WTC11 (cell line): ENCODE measurements at regions not wholly inside any gene's neighbourhood (a gene's known extent, or its start where the extent isn't known, plus 50 kb on each side); places are given as distances from the start of the nearest gene placed in this dataset.

Experiments
- ATAC-seq: fragments of 200-7000 bp; cut with Tn5 transposase; 2 replicates; pipeline ENCODE4 v1.10.0; 2021; ENCODE audit warnings: mild to moderate bottlenecking, moderate library complexity
- CTCF ChIA-PET: fragments of 300-600 bp; sonication (Branson Sonifier 250); formaldehyde crosslinking; loops from one replicate; lab custom pipeline; 2021; ENCODE audit warnings: antibody characterized with exemption; lab: Charles Lee
- POLR2A ChIA-PET: fragments of 350-600 bp; sonication (Branson Sonifier 250); formaldehyde crosslinking; loops from one replicate; lab custom pipeline; 2021; ENCODE audit warnings: antibody characterized with exemption; lab: Charles Lee
- DNase-seq: peaks from one replicate; pipeline ENCODE4 v3.0.0; 2021; ENCODE audit warnings: low spot score
- H3K27ac Mint-ChIP-seq: 2 replicates; pipeline ENCODE4 v1.8.0; 2021; ENCODE audit warnings: mixed read lengths
- H3K27me3 Mint-ChIP-seq: 2 replicates; pipeline ENCODE4 v1.8.0; 2021; ENCODE audit warnings: low read depth, mild to moderate bottlenecking, moderate library complexity, mixed read lengths
- H3K36me3 Mint-ChIP-seq: 2 replicates; pipeline ENCODE4 v1.8.0; 2021; ENCODE audit warnings: mixed read lengths
- H3K4me1 Mint-ChIP-seq: 2 replicates; pipeline ENCODE4 v1.8.0; 2022; ENCODE audit warnings: mixed read lengths
- H3K4me3 Mint-ChIP-seq: 2 replicates; pipeline ENCODE4 v1.8.0; 2021; ENCODE audit warnings: mild to moderate bottlenecking, moderate library complexity, mixed read lengths
- H3K9me3 Mint-ChIP-seq: 2 replicates; pipeline ENCODE4 v1.8.0; 2021; ENCODE audit warnings: mixed read lengths
- AR ChIP-seq: fragments of 250-450 bp; sonication (Bioruptor Pico); IDR thresholded peaks from 2 replicates; pipeline ENCODE4 v1.9.0; 2021; ENCODE audit warnings: mild to moderate bottlenecking
- ATF1 ChIP-seq: sonication (generic); formaldehyde crosslinking; IDR thresholded peaks from 2 replicates; pipeline ENCODE4 v1.8.1; 2023; ENCODE audit warnings: mild to moderate bottlenecking, moderate library complexity, missing genetic modification reagents
- CBFB ChIP-seq: sonication (generic); formaldehyde crosslinking; IDR thresholded peaks from 2 replicates; pipeline ENCODE4 v1.8.1; 2022; ENCODE audit warnings: mild to moderate bottlenecking, low read depth, missing genetic modification reagents
- CDX4 ChIP-seq: fragments of 250-450 bp; sonication (Bioruptor Pico); IDR thresholded peaks from 2 replicates; pipeline ENCODE4 v1.9.0; 2021; ENCODE audit warnings: moderate library complexity, mild to moderate bottlenecking, inconsistent platforms, borderline replicate concordance
- CREM ChIP-seq: sonication (generic); formaldehyde crosslinking; IDR thresholded peaks from 2 replicates; pipeline ENCODE4 v1.8.1; 2022; ENCODE audit warnings: mild to moderate bottlenecking, missing genetic modification reagents, moderate library complexity
- ELF4 ChIP-seq: sonication (generic); formaldehyde crosslinking; IDR thresholded peaks from 2 replicates; pipeline ENCODE4 v1.8.1; 2022; ENCODE audit warnings: low read depth, mild to moderate bottlenecking, moderate library complexity, missing genetic modification reagents
- ERG ChIP-seq: fragments of 250-450 bp; sonication (Bioruptor Pico); IDR thresholded peaks from 2 replicates; pipeline ENCODE4 v1.8.0; 2021; ENCODE audit warnings: mild to moderate bottlenecking
- ESRRA ChIP-seq: sonication (generic); formaldehyde crosslinking; IDR thresholded peaks from 2 replicates; pipeline ENCODE4 v1.8.1; 2022; ENCODE audit warnings: mild to moderate bottlenecking, missing genetic modification reagents, borderline replicate concordance
- FOXK1 ChIP-seq: sonication (generic); formaldehyde crosslinking; IDR thresholded peaks from 2 replicates; pipeline ENCODE4 v1.8.0; 2022; ENCODE audit warnings: mild to moderate bottlenecking, moderate library complexity, missing genetic modification reagents
- FOXP1 ChIP-seq: sonication (generic); formaldehyde crosslinking; IDR thresholded peaks from 2 replicates; pipeline ENCODE4 v1.8.0; 2022; ENCODE audit warnings: missing genetic modification reagents, mild to moderate bottlenecking, moderate library complexity, borderline replicate concordance
- GABPB1 ChIP-seq: sonication (generic); formaldehyde crosslinking; IDR thresholded peaks from 2 replicates; pipeline ENCODE4 v1.8.1; 2023; ENCODE audit warnings: mild to moderate bottlenecking, missing genetic modification reagents
- GTF2I ChIP-seq: fragments of 250-450 bp; sonication (Bioruptor Pico); conservative IDR thresholded peaks from 2 replicates; pipeline ENCODE4 v1.4.0; 2021; ENCODE audit warnings: mild to moderate bottlenecking
- JAZF1 ChIP-seq: fragments of 250-450 bp; sonication (Bioruptor Pico); IDR thresholded peaks from 2 replicates; pipeline ENCODE4 v1.9.0; 2021; ENCODE audit warnings: moderate library complexity, mild to moderate bottlenecking, inconsistent platforms
- MAX ChIP-seq: sonication (generic); formaldehyde crosslinking; IDR thresholded peaks from 2 replicates; pipeline ENCODE4 v1.8.0; 2022; ENCODE audit warnings: mild to moderate bottlenecking, missing genetic modification reagents
- MXD4 ChIP-seq: fragments of 250-450 bp; sonication (Bioruptor Pico); IDR thresholded peaks from 2 replicates; pipeline ENCODE4 v1.8.0; 2021; ENCODE audit warnings: mild to moderate bottlenecking, moderate library complexity, borderline replicate concordance
- NFYB ChIP-seq: sonication (generic); formaldehyde crosslinking; conservative IDR thresholded peaks from 2 replicates; pipeline ENCODE4 v1.8.0; 2022; ENCODE audit warnings: low read depth, missing genetic modification reagents
- SMAD3 ChIP-seq: sonication (generic); formaldehyde crosslinking; IDR thresholded peaks from 2 replicates; pipeline ENCODE4 v1.8.0; 2022; ENCODE audit warnings: missing genetic modification reagents, mild to moderate bottlenecking, borderline replicate concordance
- TEAD1 ChIP-seq: sonication (generic); formaldehyde crosslinking; IDR thresholded peaks from 2 replicates; pipeline ENCODE4 v1.8.0; 2022; ENCODE audit warnings: mild to moderate bottlenecking, missing genetic modification reagents
- TEAD4 ChIP-seq: sonication (generic); formaldehyde crosslinking; IDR thresholded peaks from 2 replicates; pipeline ENCODE4 v1.8.0; 2022; ENCODE audit warnings: mild to moderate bottlenecking, missing genetic modification reagents
- USF2 ChIP-seq: sonication (generic); formaldehyde crosslinking; IDR thresholded peaks from 2 replicates; pipeline ENCODE4 v1.8.1; 2023; ENCODE audit warnings: mild to moderate bottlenecking, missing genetic modification reagents, moderate library complexity
- ZNF281 ChIP-seq: sonication (generic); formaldehyde crosslinking; IDR thresholded peaks from 2 replicates; pipeline ENCODE4 v1.8.0; 2023; ENCODE audit warnings: mild to moderate bottlenecking, missing genetic modification reagents
- ZNF425 ChIP-seq: fragments of 250-450 bp; sonication (Bioruptor Pico); conservative IDR thresholded peaks from 2 replicates; pipeline ENCODE4 v1.9.0; 2021; ENCODE audit warnings: mild to moderate bottlenecking

- TF ChIP-seq NFYB (CRISPR knock-in tag) (no peak), ZNF281 (CRISPR knock-in tag) (no peak)
Measured at GRCh38 chr9:79824265-79824664, 252.5 kb downstream of the TLE4 start (continued).

- DNase-seq (no peak), ATAC-seq (peak; percentile 71)
- Mint-ChIP-seq H3K27me3 (peaks cover 3% of the 10 kb centered on the region; the same call in 1 of the 2 replicates), H3K9me3 (peaks cover 5% of the 10 kb centered on the region), H3K4me3 (no peak overlapping the region), H3K4me1 (peaks cover 56% of the 10 kb centered on the region), H3K36me3 (peaks cover 4% of the 10 kb centered on the region), H3K27ac (peak overlapping the region; percentile 85)
- CTCF ChIA-PET, result no interaction called here
- POLR2A ChIA-PET, result no interaction called here
- TF ChIP-seq MAX (CRISPR knock-in tag), result no peak
- no peak for TF ChIP-seq ATF1 (CRISPR knock-in tag)
- TF ChIP-seq FOXP1 (CRISPR knock-in tag), result no peak
- no peak for TF ChIP-seq ZNF425
- no peak for TF ChIP-seq CREM (CRISPR knock-in tag)
- no peak for TF ChIP-seq GABPB1 (CRISPR knock-in tag)
- TF ChIP-seq ELF4 (CRISPR knock-in tag), result no peak
- TF ChIP-seq USF2, result no peak
- no peak for TF ChIP-seq GTF2I (CRISPR knock-in tag)
- TF ChIP-seq SMAD3, result no peak
- no peak for TF ChIP-seq ERG (CRISPR knock-in tag)
- no peak for TF ChIP-seq CBFB (CRISPR knock-in tag)
- no peak for TF ChIP-seq ESRRA (CRISPR knock-in tag)
- TF ChIP-seq AR (CRISPR knock-in tag), result no peak
- no peak for TF ChIP-seq FOXK1 (CRISPR knock-in tag)
- no peak for TF ChIP-seq TEAD4 (CRISPR knock-in tag)
- TF ChIP-seq CDX4 (CRISPR knock-in tag), result no peak
- no peak for TF ChIP-seq JAZF1 (CRISPR knock-in tag)
- TF ChIP-seq TEAD1 (CRISPR knock-in tag), result no peak
- no peak for TF ChIP-seq MXD4 (CRISPR knock-in tag)
Measured at GRCh38 chr9:79817438-79818004, 245.8 kb downstream of the TLE4 start.
